ENCODE measurements at regions not wholly inside any gene's neighbourhood (a gene's known extent, or its start where the extent isn't known, plus 50 kb on each side); places are given as distances from the start of the nearest gene placed in this dataset.

DNA sequence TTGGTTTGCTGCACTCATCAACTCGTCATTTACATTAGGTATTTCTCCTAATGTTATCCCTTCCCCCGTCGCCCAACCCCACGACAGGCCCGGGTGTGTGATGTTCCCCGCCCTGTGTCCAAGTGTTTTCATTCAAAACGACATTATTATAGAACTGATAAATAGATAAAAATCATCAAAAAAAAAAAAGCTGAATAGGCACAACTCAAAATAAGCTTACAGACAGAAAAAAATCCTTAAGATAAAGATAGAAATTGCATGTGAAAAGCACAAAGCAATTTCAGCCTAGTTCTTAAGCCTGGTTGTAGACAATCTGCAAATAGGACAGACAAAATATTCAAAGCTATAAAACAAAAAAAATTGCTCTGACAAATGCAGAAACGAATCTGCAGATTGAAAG is 142.9 kb upstream of the LNX1 start:
- no peaks in the 10 kb centered on the region for H3K36me3 Mint-ChIP-seq (ENCODE audit: low read depth, unreplicated experiment)
- no peak overlapping the region for H3K4me3 Mint-ChIP-seq (ENCODE audit: unreplicated experiment)
- H3K27ac Mint-ChIP-seq (ENCODE audit: unreplicated experiment) = no peak overlapping the region
- Histone ChIP-seq H4K20me1 (ENCODE audit: insufficient read depth, low read length) (no peaks in the 10 kb centered on the region), H3K4me3 (ENCODE audit: insufficient read depth, low read depth, low read length) (peak overlapping the region; percentile 1), H3K9ac (ENCODE audit: low read length) (no peak overlapping the region), H3K27me3 (ENCODE audit: insufficient read depth, low read length) (no peaks in the 10 kb centered on the region), H3K9me3 (ENCODE audit: insufficient read depth, low read depth, low read length) (no peaks in the 10 kb centered on the region), H3K79me2 (ENCODE audit: insufficient read depth, low read length) (no peaks in the 10 kb centered on the region), H3K36me3 (ENCODE audit: insufficient read depth, low read length) (no peaks in the 10 kb centered on the region), H3K27ac (ENCODE audit: low read depth, low read length) (no peak overlapping the region), H3K4me2 (ENCODE audit: low read length) (peak overlapping the region; percentile 56), H2AFZ (ENCODE audit: low read depth, low read length) (no peak overlapping the region), H3K4me1 (ENCODE audit: insufficient read depth, low read length) (peaks cover 12% of the 10 kb centered on the region)
- peaks cover 11% of the 10 kb centered on the region for H3K4me1 Mint-ChIP-seq (ENCODE audit: low read depth, unreplicated experiment)
- no peak for DNase-seq (ENCODE audit: low read depth)
- no peaks in the 10 kb centered on the region for H3K9me3 Mint-ChIP-seq (ENCODE audit: unreplicated experiment)
- H3K27me3 Mint-ChIP-seq (ENCODE audit: low read depth, unreplicated experiment) = no peaks in the 10 kb centered on the region
- no peak for TF ChIP-seq EZH2 (IDR thresholded peaks at IDR 0.05; ENCODE audit: insufficient read depth, low read length)
- TF ChIP-seq, protein P1, sequence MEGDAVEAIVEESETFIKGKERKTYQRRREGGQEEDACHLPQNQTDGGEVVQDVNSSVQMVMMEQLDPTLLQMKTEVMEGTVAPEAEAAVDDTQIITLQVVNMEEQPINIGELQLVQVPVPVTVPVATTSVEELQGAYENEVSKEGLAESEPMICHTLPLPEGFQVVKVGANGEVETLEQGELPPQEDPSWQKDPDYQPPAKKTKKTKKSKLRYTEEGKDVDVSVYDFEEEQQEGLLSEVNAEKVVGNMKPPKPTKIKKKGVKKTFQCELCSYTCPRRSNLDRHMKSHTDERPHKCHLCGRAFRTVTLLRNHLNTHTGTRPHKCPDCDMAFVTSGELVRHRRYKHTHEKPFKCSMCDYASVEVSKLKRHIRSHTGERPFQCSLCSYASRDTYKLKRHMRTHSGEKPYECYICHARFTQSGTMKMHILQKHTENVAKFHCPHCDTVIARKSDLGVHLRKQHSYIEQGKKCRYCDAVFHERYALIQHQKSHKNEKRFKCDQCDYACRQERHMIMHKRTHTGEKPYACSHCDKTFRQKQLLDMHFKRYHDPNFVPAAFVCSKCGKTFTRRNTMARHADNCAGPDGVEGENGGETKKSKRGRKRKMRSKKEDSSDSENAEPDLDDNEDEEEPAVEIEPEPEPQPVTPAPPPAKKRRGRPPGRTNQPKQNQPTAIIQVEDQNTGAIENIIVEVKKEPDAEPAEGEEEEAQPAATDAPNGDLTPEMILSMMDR (IDR thresholded peaks at IDR 0.05; ENCODE audit: insufficient read depth, low read depth, low read length) = no peak
- FAIRE-seq = no peak

DNA sequence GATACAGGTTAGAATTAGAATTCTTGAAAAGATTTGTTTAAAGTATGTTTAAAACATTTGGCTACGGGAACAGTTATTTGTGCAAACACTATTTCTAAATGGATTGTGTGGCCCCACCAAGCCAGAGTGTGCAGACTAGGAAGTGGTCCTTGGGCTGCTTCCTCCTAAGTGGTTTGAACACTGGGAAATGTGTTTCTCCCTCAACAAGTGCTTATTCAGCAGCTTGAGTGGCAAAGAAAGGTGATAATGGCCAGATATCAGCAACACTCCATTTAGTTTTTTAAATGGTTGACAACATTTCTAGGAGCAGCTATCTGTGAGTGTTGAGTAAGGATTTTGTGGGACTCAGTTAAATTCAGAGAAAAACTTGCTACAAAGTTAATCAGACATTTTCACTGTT is 141.4 kb upstream of the LNX1 start:
- peaks cover 11% of the 10 kb centered on the region for H3K4me1 Mint-ChIP-seq (ENCODE audit: low read depth, unreplicated experiment)
- no peaks in the 10 kb centered on the region for H3K79me2 ChIP-seq (ENCODE audit: insufficient read depth, low read length)
- H4K20me1 ChIP-seq (ENCODE audit: insufficient read depth, low read length) = no peaks in the 10 kb centered on the region
- H3K27me3 ChIP-seq (ENCODE audit: insufficient read depth, low read length) = no peaks in the 10 kb centered on the region
- H2AFZ ChIP-seq (ENCODE audit: low read depth, low read length) = no peak overlapping the region
- no peaks in the 10 kb centered on the region for H3K27me3 Mint-ChIP-seq (ENCODE audit: low read depth, unreplicated experiment)
- DNase-seq (ENCODE audit: low read depth) = no peak
- no peaks in the 10 kb centered on the region for H3K9me3 ChIP-seq (ENCODE audit: insufficient read depth, low read depth, low read length)
- H3K27ac Mint-ChIP-seq (ENCODE audit: unreplicated experiment) = no peak overlapping the region
- no peak overlapping the region for H3K4me3 Mint-ChIP-seq (ENCODE audit: unreplicated experiment)
- no peak for FAIRE-seq
- no peak overlapping the region for H3K4me2 ChIP-seq (ENCODE audit: low read length)
- H3K27ac ChIP-seq (ENCODE audit: low read depth, low read length) = no peak overlapping the region
- no peaks in the 10 kb centered on the region for H3K9me3 Mint-ChIP-seq (ENCODE audit: unreplicated experiment)
- TF ChIP-seq, protein P1 (IDR thresholded peaks at IDR 0.05; ENCODE audit: insufficient read depth, low read depth, low read length) = no peak
- no peak for TF ChIP-seq EZH2 (IDR thresholded peaks at IDR 0.05; ENCODE audit: insufficient read depth, low read length)
- H3K36me3 Mint-ChIP-seq (ENCODE audit: low read depth, unreplicated experiment) = no peaks in the 10 kb centered on the region
- H3K4me3 ChIP-seq (ENCODE audit: insufficient read depth, low read depth, low read length) = no peak overlapping the region
- peaks cover 12% of the 10 kb centered on the region for H3K4me1 ChIP-seq (ENCODE audit: insufficient read depth, low read length)
- H3K36me3 ChIP-seq (ENCODE audit: insufficient read depth, low read length) = no peaks in the 10 kb centered on the region
- H3K9ac ChIP-seq (ENCODE audit: low read length) = no peak overlapping the region

DNA sequence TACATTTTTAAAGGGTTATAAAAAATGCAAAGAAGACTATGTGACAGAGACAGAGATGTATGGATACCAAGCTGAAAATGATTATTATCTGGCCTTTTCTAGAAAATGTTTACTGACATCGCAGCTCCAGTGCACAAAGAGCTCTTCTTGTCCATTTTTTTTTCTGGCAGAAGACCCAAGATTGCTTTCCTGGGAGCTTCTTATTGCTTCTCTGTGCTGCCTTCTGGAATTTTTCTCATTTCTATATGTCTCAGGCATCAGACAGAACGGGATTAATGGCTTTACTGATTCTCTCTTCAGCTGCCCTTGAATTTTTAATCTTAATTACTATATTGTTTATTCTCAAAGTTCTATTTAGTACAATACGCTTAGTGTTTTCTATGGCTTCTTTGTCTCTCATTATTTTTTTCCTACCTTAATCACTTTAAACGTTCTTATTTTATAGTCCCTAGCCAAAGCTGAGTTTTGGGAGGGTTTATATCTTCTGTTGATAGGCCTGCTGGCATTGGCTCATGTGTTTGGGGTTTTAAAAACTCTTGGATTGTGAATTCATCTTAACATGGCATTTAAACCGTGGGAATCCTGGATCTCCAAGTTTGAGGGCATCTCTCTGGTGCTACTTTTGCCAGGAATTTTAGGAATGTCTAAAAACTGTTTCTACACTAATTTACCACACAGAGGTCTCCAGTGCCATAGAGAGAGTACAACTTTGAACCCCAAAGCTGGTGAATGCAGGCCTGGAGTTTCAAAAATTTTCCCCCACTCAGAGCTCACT is 138.9 kb upstream of the LNX1 start:
- Histone ChIP-seq H3K27ac (ENCODE audit: low read depth, low read length) (no peak overlapping the region), H3K36me3 (ENCODE audit: insufficient read depth, low read length) (no peaks in the 10 kb centered on the region), H4K20me1 (ENCODE audit: insufficient read depth, low read length) (no peaks in the 10 kb centered on the region), H3K79me2 (ENCODE audit: insufficient read depth, low read length) (no peaks in the 10 kb centered on the region), H2AFZ (ENCODE audit: low read depth, low read length) (no peak overlapping the region), H3K4me3 (ENCODE audit: insufficient read depth, low read depth, low read length) (no peak overlapping the region), H3K27me3 (ENCODE audit: insufficient read depth, low read length) (no peaks in the 10 kb centered on the region), H3K4me1 (ENCODE audit: insufficient read depth, low read length) (peaks cover 12% of the 10 kb centered on the region), H3K9me3 (ENCODE audit: insufficient read depth, low read depth, low read length) (no peaks in the 10 kb centered on the region), H3K4me2 (ENCODE audit: low read length) (no peak overlapping the region), H3K9ac (ENCODE audit: low read length) (no peak overlapping the region)
- Mint-ChIP-seq H3K4me1 (ENCODE audit: low read depth, unreplicated experiment) (peaks cover 11% of the 10 kb centered on the region), H3K27me3 (ENCODE audit: low read depth, unreplicated experiment) (no peaks in the 10 kb centered on the region), H3K27ac (ENCODE audit: unreplicated experiment) (no peak overlapping the region), H3K9me3 (ENCODE audit: unreplicated experiment) (no peaks in the 10 kb centered on the region), H3K36me3 (ENCODE audit: low read depth, unreplicated experiment) (no peaks in the 10 kb centered on the region), H3K4me3 (ENCODE audit: unreplicated experiment) (no peak overlapping the region)
- DNase-seq (ENCODE audit: low read depth) = no peak
- TF ChIP-seq, protein P1 (IDR thresholded peaks at IDR 0.05; ENCODE audit: insufficient read depth, low read depth, low read length) = no peak
- no peak for TF ChIP-seq EZH2 (IDR thresholded peaks at IDR 0.05; ENCODE audit: insufficient read depth, low read length)
- no peak for FAIRE-seq
